Tongue (tissue), 1 donor: ENCODE measurements at regions not wholly inside any gene's neighbourhood (a gene's known extent, or its start where the extent isn't known, plus 50 kb on each side); places are given as distances from the start of the nearest gene placed in this dataset.

Experiments
- DNase-seq: peaks from one replicate; pipeline ENCODE4 v3.0.0-alpha.2; 2015

GRCh38 chr2:133768658-133769435 is 200.6 kb upstream of the NCKAP5 start:
- no peak for DNase-seq

GRCh38 chr2:133773854-133774653 is 205.8 kb upstream of the NCKAP5 start:
- peak; percentile 61 for DNase-seq

GRCh38 chr2:133774654-133775015 is 206.4 kb upstream of the NCKAP5 start:
- peak; percentile 74 for DNase-seq

GRCh38 chr2:133776936-133777573 is 208.8 kb upstream of the NCKAP5 start:
- DNase-seq: no peak

- DNase-seq: no peak
Measured at GRCh38 chr2:133777574-133777960, 209.3 kb upstream of the NCKAP5 start.

GRCh38 chr2:133780099-133780996 is 212.1 kb upstream of the NCKAP5 start:
- peak; percentile 92 for DNase-seq

GRCh38 chr2:133780997-133781513 is 212.8 kb upstream of the NCKAP5 start:
- no peak for DNase-seq

- no peak for DNase-seq
Measured at GRCh38 chr2:133787207-133787606, 218.9 kb upstream of the NCKAP5 start.

- DNase-seq: no peak
Measured at GRCh38 chr2:133787651-133788050, 219.4 kb upstream of the NCKAP5 start.

- no peak for DNase-seq
Measured at GRCh38 chr2:133788386-133788785, 220.1 kb upstream of the NCKAP5 start.

GRCh38 chr2:133789743-133790142 is 221.5 kb upstream of the NCKAP5 start:
- DNase-seq: peak; percentile 22

GRCh38 chr2:133790711-133791110 is 222.4 kb upstream of the NCKAP5 start:
- no peak for DNase-seq

GRCh38 chr2:133791191-133791590 is 222.9 kb upstream of the NCKAP5 start:
- peak; percentile 25 for DNase-seq

- no peak for DNase-seq
Measured at GRCh38 chr2:133792223-133792622, 224.0 kb upstream of the NCKAP5 start.

- DNase-seq: no peak
Measured at GRCh38 chr2:133794114-133794513, 225.9 kb upstream of the NCKAP5 start.

GRCh38 chr2:133801946-133802345 is 233.7 kb upstream of the NCKAP5 start:
- DNase-seq: peak; percentile 54

GRCh38 chr2:133802409-133803039 is 234.3 kb upstream of the NCKAP5 start:
- no peak for DNase-seq

GRCh38 chr2:133806564-133806963 is 238.3 kb upstream of the NCKAP5 start:
- DNase-seq: no peak

GRCh38 chr2:133809485-133809884 is 241.2 kb upstream of the NCKAP5 start:
- DNase-seq: no peak

GRCh38 chr2:133810559-133810958 is 242.3 kb upstream of the NCKAP5 start:
- no peak for DNase-seq

- DNase-seq: no peak
Measured at GRCh38 chr2:133811409-133812125, 243.3 kb upstream of the NCKAP5 start.
